ENCODE measurements at regions not wholly inside any gene's neighbourhood (a gene's known extent, or its start where the extent isn't known, plus 50 kb on each side); places are given as distances from the start of the nearest gene placed in this dataset.

GRCh38 chr2:128775914-128776285 is 457.2 kb upstream of the HS6ST1 start:
- no peak for DNase-seq (ENCODE audit: low spot score in 2 of 2)

GRCh38 chr2:128776461-128777195 is 458.0 kb upstream of the HS6ST1 start:
- Histone ChIP-seq H3K9me3 (no peaks in the 10 kb centered on the region), H3K4me1 (no peaks in the 10 kb centered on the region), H3K4me3 (no peak overlapping the region), H3K36me3 (no peaks in the 10 kb centered on the region), H3K27ac (no peak overlapping the region), H3K27me3 (no peaks in the 10 kb centered on the region)
- no peak for DNase-seq (ENCODE audit: low spot score in 2 of 2)
- intact Hi-C loops (cut with DNase I) = no loop called here
- TF ChIP-seq CTCF (IDR thresholded peaks at IDR 0.05) = no peak

More at GRCh38 chr2:128775914-128776285, 457.2 kb upstream of the HS6ST1 start:
- no peaks in the 10 kb centered on the region for H3K9me3 ChIP-seq
- no peak for TF ChIP-seq CTCF (IDR thresholded peaks at IDR 0.05)
- H3K27me3 ChIP-seq = no peaks in the 10 kb centered on the region
- intact Hi-C loops (cut with DNase I) = no loop called here
- no peaks in the 10 kb centered on the region for H3K4me1 ChIP-seq
- no peaks in the 10 kb centered on the region for H3K36me3 ChIP-seq
- H3K4me3 ChIP-seq = no peak overlapping the region
- no peak overlapping the region for H3K27ac ChIP-seq

- Histone ChIP-seq H3K4me3 (no peak overlapping the region), H3K9me3 (no peaks in the 10 kb centered on the region), H3K4me1 (no peaks in the 10 kb centered on the region), H3K27ac (no peak overlapping the region), H3K36me3 (no peaks in the 10 kb centered on the region), H3K27me3 (no peaks in the 10 kb centered on the region)
- TF ChIP-seq CTCF (IDR thresholded peaks at IDR 0.05) = no peak
- intact Hi-C loops (cut with DNase I) = no loop called here
- no peak for DNase-seq (ENCODE audit: low spot score in 2 of 2)
Measured at GRCh38 chr2:128777196-128778035, 458.7 kb upstream of the HS6ST1 start.

- Histone ChIP-seq H3K36me3 (no peaks in the 10 kb centered on the region), H3K27me3 (no peaks in the 10 kb centered on the region), H3K27ac (no peak overlapping the region), H3K9me3 (no peaks in the 10 kb centered on the region), H3K4me3 (no peak overlapping the region), H3K4me1 (no peaks in the 10 kb centered on the region)
- DNase-seq (ENCODE audit: low spot score in 2 of 2) = no peak
- intact Hi-C loops (cut with DNase I) = no loop called here
- TF ChIP-seq CTCF (IDR thresholded peaks at IDR 0.05) = no peak
Measured at GRCh38 chr2:128778843-128779242, 460.2 kb upstream of the HS6ST1 start.

- H3K36me3 ChIP-seq = no peaks in the 10 kb centered on the region
- no peaks in the 10 kb centered on the region for H3K4me1 ChIP-seq
- TF ChIP-seq CTCF (IDR thresholded peaks at IDR 0.05) = no peak
- H3K4me3 ChIP-seq = no peak overlapping the region
- DNase-seq (ENCODE audit: low spot score in 2 of 2) = no peak
- no peaks in the 10 kb centered on the region for H3K9me3 ChIP-seq
- H3K27me3 ChIP-seq = no peaks in the 10 kb centered on the region
- intact Hi-C loops (cut with DNase I) = no loop called here
- no peak overlapping the region for H3K27ac ChIP-seq
Measured at GRCh38 chr2:128779301-128780095, 460.8 kb upstream of the HS6ST1 start.
